ENCODE measurements at regions not wholly inside any gene's neighbourhood (a gene's known extent, or its start where the extent isn't known, plus 50 kb on each side); places are given as distances from the start of the nearest gene placed in this dataset.

- H3K9me3 ChIP-seq, result no peaks in the 10 kb centered on the region
- no peaks in the 10 kb centered on the region for H3K27me3 ChIP-seq (ENCODE audit: low read depth)
- DNase-seq (no peak), ATAC-seq (no peak)
- intact Hi-C loops (cut with DNase I), result no loop called here
- no peak for TF ChIP-seq CTCF (IDR thresholded peaks at IDR 0.05)
- H3K27ac ChIP-seq, result no peak overlapping the region
- H3K4me3 ChIP-seq, result no peak overlapping the region
- no peaks in the 10 kb centered on the region for H3K36me3 ChIP-seq
- no peaks in the 10 kb centered on the region for H3K4me1 ChIP-seq
These were observed 515.2 kb downstream of the ZNF608 start for GRCh38 chr5:124231230-124231629.

GRCh38 chr5:124230456-124230855, 516.0 kb downstream of the ZNF608 start:
- intact Hi-C loops (cut with DNase I), result no loop called here

GRCh38 chr5:124229352-124229751, 517.1 kb downstream of the ZNF608 start:
- no peak overlapping the region for H3K27ac ChIP-seq
- no peaks in the 10 kb centered on the region for H3K9me3 ChIP-seq
- intact Hi-C loops (cut with DNase I), result no loop called here
- no peak for TF ChIP-seq CTCF (IDR thresholded peaks at IDR 0.05)
- H3K36me3 ChIP-seq, result no peaks in the 10 kb centered on the region
- no peak overlapping the region for H3K4me3 ChIP-seq
- no peaks in the 10 kb centered on the region for H3K4me1 ChIP-seq
- no peak for ATAC-seq
- no peak for DNase-seq
- H3K27me3 ChIP-seq (ENCODE audit: low read depth), result no peaks in the 10 kb centered on the region

More at GRCh38 chr5:124230456-124230855, 516.0 kb downstream of the ZNF608 start:
- no peak for ATAC-seq
- no peak overlapping the region for H3K27ac ChIP-seq
- H3K4me3 ChIP-seq, result no peak overlapping the region
- TF ChIP-seq CTCF (IDR thresholded peaks at IDR 0.05), result no peak
- no peaks in the 10 kb centered on the region for H3K4me1 ChIP-seq
- H3K36me3 ChIP-seq, result no peaks in the 10 kb centered on the region
- H3K27me3 ChIP-seq (ENCODE audit: low read depth), result no peaks in the 10 kb centered on the region
- H3K9me3 ChIP-seq, result no peaks in the 10 kb centered on the region
- DNase-seq, result no peak

- DNase-seq (no peak), ATAC-seq (no peak)
- Histone ChIP-seq H3K4me3 (no peak overlapping the region), H3K9me3 (no peaks in the 10 kb centered on the region), H3K4me1 (no peaks in the 10 kb centered on the region), H3K27me3 (ENCODE audit: low read depth) (no peaks in the 10 kb centered on the region), H3K27ac (no peak overlapping the region), H3K36me3 (no peaks in the 10 kb centered on the region)
- TF ChIP-seq CTCF (IDR thresholded peaks at IDR 0.05), result no peak
- intact Hi-C loops (cut with DNase I), result no loop called here
These were observed 518.5 kb downstream of the ZNF608 start for GRCh38 chr5:124227914-124228313.

GRCh38 chr5:124220418-124220817, 526.0 kb downstream of the ZNF608 start:
- no peak overlapping the region for H3K27ac ChIP-seq
- no peak for ATAC-seq

More at GRCh38 chr5:124220418-124220817, 526.0 kb downstream of the ZNF608 start:
- no peaks in the 10 kb centered on the region for H3K4me1 ChIP-seq
- H3K27me3 ChIP-seq (ENCODE audit: low read depth), result no peaks in the 10 kb centered on the region
- DNase-seq, result no peak
- H3K36me3 ChIP-seq, result no peaks in the 10 kb centered on the region
- H3K9me3 ChIP-seq, result no peaks in the 10 kb centered on the region
- H3K4me3 ChIP-seq, result no peak overlapping the region
- intact Hi-C loops (cut with DNase I), result no loop called here
- no peak for TF ChIP-seq CTCF (IDR thresholded peaks at IDR 0.05)
